K562 (cell line): ENCODE measurements at regions not wholly inside any gene's neighbourhood (a gene's known extent, or its start where the extent isn't known, plus 50 kb on each side); places are given as distances from the start of the nearest gene placed in this dataset.

Source experiments
- ATAC-seq: fragments of 200-7000 bp; cut with Tn5 transposase; 3 replicates; pipeline ENCODE4 v1.9.1; 2020; ENCODE audit warnings: moderate library complexity
- BruUV-seq: library from RNA; stranded (reverse); fragments of 400-500 nt; replicated peaks from 2 replicates; lab custom pipeline; 2021; lab: Mats Ljungman, UMichigan
- CTCF ChIA-PET: fragments of 300-600 bp; formaldehyde crosslinking; extraction: SDS; loops from one replicate; lab custom pipeline; 2021; ENCODE audit warnings: low intra/inter-chr PET ratio; lab: Yijun Ruan, JAX
- POLR2A ChIA-PET: fragments of 300-600, 350-650 bp; sonication (Branson Sonifier 250); formaldehyde crosslinking; extraction: SDS; loops from one replicate; lab custom pipeline; 2021; ENCODE audit warnings: antibody characterized with exemption, inconsistent platforms; lab: Yijun Ruan, JAX
- DNase-seq, 4 experiments: peaks; one replicate each; pipeline versions ENCODE4 v3.0.0 to v3.0.0-alpha.2; 2011 to 2018; ENCODE audit warnings: low spot score in 3 of 4, mixed read lengths in 3 of 4; ENCODE audit errors: extremely low read depth in 1 of 4
- FAIRE-seq: peaks from 2 replicates; lab custom pipeline; 2011; peaks lifted over from hg19 to GRCh38; lab: Jason Lieb, UNC
- H2AFZ ChIP-seq: 2 replicates; pipeline ENCODE4 v1.6.0; 2011; ENCODE audit warnings: low read depth, low read length, control low read depth, inconsistent platforms
- H3K27ac ChIP-seq: fragments of 200-600 bp; 3 replicates; pipeline ENCODE4 v1.8.0; 2011; ENCODE audit warnings: low read depth, mild to moderate bottlenecking, control low read depth, inconsistent platforms, low read length, moderate library complexity, mixed read lengths; ENCODE audit errors: extremely low read depth
- H3K27me3 ChIP-seq, 2 experiments: fragments of 300-600 bp in 1 of 2; 2 replicates in 1 of 2; 3 replicates in 1 of 2; pipeline versions ENCODE4 v1.6.0 to v1.8.0; 2011; ENCODE audit warnings: inconsistent platforms in 2 of 2, low read length in 2 of 2, mild to moderate bottlenecking in 1 of 2, mixed read lengths in 1 of 2, moderate library complexity in 1 of 2; ENCODE audit not compliant: control insufficient read depth in 2 of 2, insufficient read depth in 2 of 2
- H3K36me3 ChIP-seq: fragments of 300-600 bp; 3 replicates; pipeline ENCODE4 v1.8.0; 2011; ENCODE audit warnings: mild to moderate bottlenecking, low read length, inconsistent platforms; ENCODE audit not compliant: control insufficient read depth, insufficient read depth
- H3K4me1 ChIP-seq, 2 experiments: fragments of 200-600 bp in 1 of 2; replicated peaks in 1 of 2; 2 replicates in 1 of 2; 3 replicates in 1 of 2; pipeline versions ENCODE4 v1.5.1 to v1.8.0; 2011; ENCODE audit warnings: inconsistent platforms in 2 of 2, low read length in 2 of 2, mild to moderate bottlenecking in 1 of 2, mixed read lengths in 1 of 2, moderate library complexity in 1 of 2; ENCODE audit not compliant: control insufficient read depth in 2 of 2, insufficient read depth in 2 of 2
- H3K4me2 ChIP-seq: 2 replicates; pipeline ENCODE4 v1.6.1; 2011; ENCODE audit warnings: low read length, control low read depth, inconsistent platforms, mixed read lengths; ENCODE audit not compliant: insufficient read depth
- H3K4me3 ChIP-seq: fragments of 200-600 bp; sonication (generic), shearing (Covaris generic); 2 replicates; pipeline ENCODE4 v1.5.1; 2016; ENCODE audit warnings: control low read depth, inconsistent platforms
- H3K79me2 ChIP-seq: fragments of 200-600 bp; 3 replicates; pipeline ENCODE4 v1.8.0; 2011; ENCODE audit warnings: low read length, inconsistent platforms; ENCODE audit not compliant: control insufficient read depth, insufficient read depth
- H3K9ac ChIP-seq, 2 experiments: 2 replicates each; pipeline versions ENCODE4 v1.6.0 to v1.6.1; 2011; ENCODE audit warnings: low read depth in 2 of 2, low read length in 2 of 2, control low read depth in 1 of 2, inconsistent platforms in 1 of 2, mild to moderate bottlenecking in 1 of 2, mixed read lengths in 1 of 2; ENCODE audit not compliant: insufficient read depth in 1 of 2
- H3K9me1 ChIP-seq: one replicate; pipeline ENCODE4 v1.6.0; 2011; ENCODE audit warnings: inconsistent platforms, mild to moderate bottlenecking, low read length, moderate library complexity; ENCODE audit not compliant: control insufficient read depth, insufficient read depth
- H3K9me3 ChIP-seq: replicated peaks from 2 replicates; pipeline ENCODE4 v1.5.1; 2011; ENCODE audit warnings: low read depth, low read length, inconsistent platforms; ENCODE audit not compliant: control insufficient read depth, insufficient read depth
- H4K20me1 ChIP-seq: replicated peaks from 2 replicates; pipeline ENCODE4 v1.6.1; 2011; ENCODE audit warnings: low read length, inconsistent platforms, mixed read lengths; ENCODE audit not compliant: control insufficient read depth, insufficient read depth
- CBFB ChIP-seq: sonication (generic); formaldehyde crosslinking; IDR thresholded peaks from 2 replicates; pipeline ENCODE4 v1.4.0; 2020; ENCODE audit warnings: mild to moderate bottlenecking, missing genetic modification reagents
- DDX20 ChIP-seq: fragments of 450-650 bp; IDR thresholded peaks from 2 replicates; pipeline ENCODE4 v1.6.1; 2016; ENCODE audit warnings: missing genetic modification characterization, low read depth, mild to moderate bottlenecking, missing compliant biosample characterization, moderate library complexity
- DIDO1 ChIP-seq: fragments of 450-650 bp; IDR thresholded peaks from 2 replicates; pipeline ENCODE4 v1.6.1; 2016; ENCODE audit warnings: low read depth, missing biosample characterization, missing genetic modification characterization
- NKRF ChIP-seq: fragments of 450-650 bp; IDR thresholded peaks from 2 replicates; pipeline ENCODE4 v1.6.1; 2016; ENCODE audit warnings: borderline replicate concordance
- SMARCA4 ChIP-seq: fragments of 450-650 bp; IDR thresholded peaks from 2 replicates; pipeline ENCODE4 v1.6.1; 2016
- TFAM ChIP-seq: fragments of 250-450 bp; sonication (Bioruptor Pico); conservative IDR thresholded peaks from 2 replicates; pipeline ENCODE4 v1.5.0; 2021; ENCODE audit warnings: mild to moderate bottlenecking, moderate library complexity
- ZFP36 ChIP-seq: fragments of 150-350 bp; IDR thresholded peaks from 2 replicates; pipeline ENCODE4 v1.6.1; 2018; ENCODE audit warnings: low read length, low read depth; ENCODE audit not compliant: partially characterized antibody
- ZKSCAN1 ChIP-seq: fragments of 150-350 bp; IDR thresholded peaks from 2 replicates; pipeline ENCODE4 v1.6.1; 2016; ENCODE audit warnings: low read depth, low read length
- ZNF253 ChIP-seq: fragments of 250-450 bp; sonication (Bioruptor Pico); conservative IDR thresholded peaks from 2 replicates; pipeline ENCODE4 v1.6.1; 2021; ENCODE audit warnings: mild to moderate bottlenecking
- WGBS: fragments of 100-300 bp; shearing (Covaris generic); methylation state at CpG from one replicate; pipeline ENCODE4 v1.1.6; 2016; ENCODE audit warnings: low coverage, mixed read lengths; ENCODE audit not compliant: insufficient coverage; ENCODE audit errors: missing lambda C conversion rate; 5-methylcytosine and 5-hydroxymethylcytosine counted together
- in situ Hi-C: fragments of 300-500 bp; cut with MboI; formaldehyde crosslinking; loops from 4 replicates; pipeline ENCODE4 v1.15.0; 2018; ENCODE audit warnings: inconsistent platforms, mixed read lengths
- intact Hi-C: fragments of 100-400 bp; cut with micrococcal nuclease; formaldehyde crosslinking; loops from 2 replicates; pipeline ENCODE4 v1.14.2; 2022

- Histone ChIP-seq H3K9me1 (no peaks in the 10 kb centered on the region), H3K9ac (no peak overlapping the region), H3K4me2 (no peak overlapping the region), H4K20me1 (peaks cover 7% of the 10 kb centered on the region), H2AFZ (no peak overlapping the region), H3K79me2 (no peaks in the 10 kb centered on the region), H3K4me1 (no peaks in the 10 kb centered on the region), H3K36me3 (no peaks in the 10 kb centered on the region), H3K27me3 (peaks cover 0 to 19% of the 10 kb centered on the region in 2 experiments; a peak in 2 of 5 replicates), H3K9me3 (no peaks in the 10 kb centered on the region), H3K4me3 (no peak overlapping the region), H3K27ac (no peak overlapping the region)
- ATAC-seq: no peak
- in situ Hi-C loops: no loop called here
- no peak for FAIRE-seq
- DNase-seq: no peak
- 3% methylated on average over 12 of the region's 13 CpGs for WGBS
- ChIA-PET POLR2A (interaction anchor here (0.6 to 1.7 kb wide), 3 partner anchors 9 to 87 kb away, joined by 3 to 4 read pairs (median 3); no protein-coding TSS in a partner anchor), CTCF (no interaction called here)
- intact Hi-C loops: no loop called here
- BruUV-seq: no TSS peak
- no peak for TF ChIP-seq DIDO1 (tag)
- peak; percentile 79 for TF ChIP-seq ZKSCAN1
- peak; percentile 74 for TF ChIP-seq ZFP36
- TF ChIP-seq NKRF: no peak
- no peak for TF ChIP-seq ZNF253
- no peak for TF ChIP-seq SMARCA4
- no peak for TF ChIP-seq CBFB (CRISPR knock-in tag)
- TF ChIP-seq TFAM: no peak
- no peak for TF ChIP-seq DDX20 (tag)
Observed at GRCh38 chr1:29416267-29417146, 180.2 kb downstream of the PTPRU start.
